Sigmoid colon (tissue), 4 donors: ENCODE measurements at regions not wholly inside any gene's neighbourhood (a gene's known extent, or its start where the extent isn't known, plus 50 kb on each side); places are given as distances from the start of the nearest gene placed in this dataset.

ENCODE experiments used
- EP300 ChIP-seq, 4 donors: sonication (generic); formaldehyde crosslinking; IDR thresholded peaks; one replicate each; pipeline ENCODE4 v1.6.1; 2017; ENCODE audit warnings: antibody characterized with exemption in 4 of 4
- POLR2A ChIP-seq, 2 donors: fragments of 450-650 bp; IDR thresholded peaks; one replicate each; pipeline ENCODE4 v1.6.1; 2016; ENCODE audit warnings: antibody characterized with exemption in 2 of 2, mild to moderate bottlenecking in 2 of 2, moderate library complexity in 2 of 2
- POLR2AphosphoS5 ChIP-seq, 4 donors: sonication (generic); formaldehyde crosslinking; IDR thresholded peaks; one replicate each; pipeline ENCODE4 v1.6.1; 2017; ENCODE audit warnings: antibody characterized with exemption in 4 of 4
- TF ChIP-seq, protein P1 (sequence below), 4 experiments: fragments of 450-650 bp in 3 of 4; fragments of 200-600 bp in 1 of 4; IDR thresholded peaks; one replicate each; pipeline ENCODE4 v1.5.1; 2016 to 2019; ENCODE audit warnings: antibody characterized with exemption in 4 of 4, mild to moderate bottlenecking in 3 of 4, moderate library complexity in 2 of 4

DNA sequence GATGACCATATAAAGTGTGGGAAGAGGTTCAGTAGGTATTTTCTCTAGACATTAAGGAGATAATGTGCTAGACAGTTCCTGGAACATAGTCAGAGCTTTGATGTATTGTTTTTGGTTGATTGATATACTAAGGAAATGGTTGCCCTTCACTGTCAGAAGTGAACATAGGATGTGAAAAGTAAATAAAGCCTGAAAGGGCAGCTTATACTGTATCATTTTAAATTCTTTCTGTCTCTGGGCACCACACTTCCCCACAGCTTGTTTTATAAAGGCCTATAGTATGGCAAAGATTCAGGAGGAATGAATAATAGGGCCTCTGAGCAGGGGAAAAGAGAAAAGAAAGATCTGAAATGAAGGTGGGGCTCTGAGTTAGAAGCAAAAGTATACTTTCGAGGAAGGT lies 72.7 kb upstream of the ITPRID2 start:
- TF ChIP-seq POLR2A (IDR thresholded peaks at IDR 0.05) (no peak), POLR2AphosphoS5 (IDR thresholded peaks at IDR 0.05) (no peak), EP300 (IDR thresholded peaks at IDR 0.05) (no peak)
- TF ChIP-seq, protein P1, sequence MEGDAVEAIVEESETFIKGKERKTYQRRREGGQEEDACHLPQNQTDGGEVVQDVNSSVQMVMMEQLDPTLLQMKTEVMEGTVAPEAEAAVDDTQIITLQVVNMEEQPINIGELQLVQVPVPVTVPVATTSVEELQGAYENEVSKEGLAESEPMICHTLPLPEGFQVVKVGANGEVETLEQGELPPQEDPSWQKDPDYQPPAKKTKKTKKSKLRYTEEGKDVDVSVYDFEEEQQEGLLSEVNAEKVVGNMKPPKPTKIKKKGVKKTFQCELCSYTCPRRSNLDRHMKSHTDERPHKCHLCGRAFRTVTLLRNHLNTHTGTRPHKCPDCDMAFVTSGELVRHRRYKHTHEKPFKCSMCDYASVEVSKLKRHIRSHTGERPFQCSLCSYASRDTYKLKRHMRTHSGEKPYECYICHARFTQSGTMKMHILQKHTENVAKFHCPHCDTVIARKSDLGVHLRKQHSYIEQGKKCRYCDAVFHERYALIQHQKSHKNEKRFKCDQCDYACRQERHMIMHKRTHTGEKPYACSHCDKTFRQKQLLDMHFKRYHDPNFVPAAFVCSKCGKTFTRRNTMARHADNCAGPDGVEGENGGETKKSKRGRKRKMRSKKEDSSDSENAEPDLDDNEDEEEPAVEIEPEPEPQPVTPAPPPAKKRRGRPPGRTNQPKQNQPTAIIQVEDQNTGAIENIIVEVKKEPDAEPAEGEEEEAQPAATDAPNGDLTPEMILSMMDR (IDR thresholded peaks at IDR 0.05) = no peak
